Right lobe of liver (tissue), 4 donors: ENCODE measurements at regions not wholly inside any gene's neighbourhood (a gene's known extent, or its start where the extent isn't known, plus 50 kb on each side); places are given as distances from the start of the nearest gene placed in this dataset.

Experiments used
- CTCF ChIP-seq, 4 donors: fragments of 200-600 bp in 3 of 4; fragments of 450-650 bp in 1 of 4; IDR thresholded peaks; one replicate each; pipeline versions ENCODE4 v1.5.1 to v1.8.0; 2016 to 2022; ENCODE audit warnings: antibody characterized with exemption in 4 of 4, mild to moderate bottlenecking in 2 of 4
- POLR2A ChIP-seq: fragments of 450-650 bp; IDR thresholded peaks from one replicate; pipeline ENCODE4 v1.6.1; 2017; ENCODE audit warnings: antibody characterized with exemption, mild to moderate bottlenecking
- donor health status: DM: no; HTN: no; CAD: no.
- donor health status: DM: no; HTN: no; CAD: no.
- donor health status: DM: no; HTN: yes; CAD: no.

GRCh38 chr11:11701070-11701469, 79.3 kb upstream of the GALNT18 start:
- no peak for TF ChIP-seq CTCF (IDR thresholded peaks at IDR 0.05)
- TF ChIP-seq POLR2A, result no peak
